ENCODE measurements at regions not wholly inside any gene's neighbourhood (a gene's known extent, or its start where the extent isn't known, plus 50 kb on each side); places are given as distances from the start of the nearest gene placed in this dataset.

DNA sequence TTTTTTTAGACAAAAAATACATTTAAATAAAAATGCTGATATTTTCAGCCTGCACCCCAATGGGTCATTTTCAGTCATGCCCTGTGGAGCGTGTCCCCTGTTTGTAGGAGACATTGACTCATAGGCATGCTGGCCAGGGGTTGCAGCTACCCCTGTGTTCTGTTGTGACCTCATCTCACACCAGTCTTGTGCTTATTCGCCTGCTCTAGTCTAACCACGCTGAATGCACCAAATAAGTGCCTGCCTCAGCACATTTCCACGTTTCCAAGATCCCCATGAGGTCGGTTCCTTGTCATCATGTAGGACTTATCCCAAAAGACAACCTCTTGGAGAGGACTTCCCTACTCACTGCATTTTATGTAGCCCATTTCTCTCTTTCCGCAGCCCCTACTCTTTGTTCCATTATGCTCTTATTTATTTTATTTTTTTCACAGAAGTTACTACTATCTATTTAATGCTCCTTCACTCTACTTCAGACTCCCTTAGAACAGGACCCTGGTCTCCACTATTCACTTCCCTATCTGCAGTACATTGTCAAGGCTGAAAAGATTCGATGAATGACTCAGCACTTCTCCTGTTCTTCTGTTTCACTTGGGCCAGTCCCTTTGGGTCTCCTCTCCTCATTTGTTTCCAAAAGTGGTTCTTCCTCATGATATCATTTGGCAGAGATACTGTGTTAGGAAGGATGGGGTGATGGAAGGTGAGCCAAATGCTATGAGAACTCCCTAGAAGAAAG lies 109.7 kb downstream of the MSL3 start:
- no peaks in the 10 kb centered on the region for H3K4me1 ChIP-seq (ENCODE audit: insufficient read depth, low read length)
- H2BK5ac ChIP-seq (ENCODE audit: insufficient read length, low read length), result no peak overlapping the region
- H3K4ac ChIP-seq (ENCODE audit: low read depth, low read length), result no peak overlapping the region
- WGBS (ENCODE audit: extremely low coverage, insufficient read length, low lambda C conversion rate), result no CpG with 5 or more reads among the region's 7 CpGs
- no peaks in the 10 kb centered on the region for H3K79me2 ChIP-seq (ENCODE audit: insufficient read depth, low read length)
- TF ChIP-seq, protein P1, sequence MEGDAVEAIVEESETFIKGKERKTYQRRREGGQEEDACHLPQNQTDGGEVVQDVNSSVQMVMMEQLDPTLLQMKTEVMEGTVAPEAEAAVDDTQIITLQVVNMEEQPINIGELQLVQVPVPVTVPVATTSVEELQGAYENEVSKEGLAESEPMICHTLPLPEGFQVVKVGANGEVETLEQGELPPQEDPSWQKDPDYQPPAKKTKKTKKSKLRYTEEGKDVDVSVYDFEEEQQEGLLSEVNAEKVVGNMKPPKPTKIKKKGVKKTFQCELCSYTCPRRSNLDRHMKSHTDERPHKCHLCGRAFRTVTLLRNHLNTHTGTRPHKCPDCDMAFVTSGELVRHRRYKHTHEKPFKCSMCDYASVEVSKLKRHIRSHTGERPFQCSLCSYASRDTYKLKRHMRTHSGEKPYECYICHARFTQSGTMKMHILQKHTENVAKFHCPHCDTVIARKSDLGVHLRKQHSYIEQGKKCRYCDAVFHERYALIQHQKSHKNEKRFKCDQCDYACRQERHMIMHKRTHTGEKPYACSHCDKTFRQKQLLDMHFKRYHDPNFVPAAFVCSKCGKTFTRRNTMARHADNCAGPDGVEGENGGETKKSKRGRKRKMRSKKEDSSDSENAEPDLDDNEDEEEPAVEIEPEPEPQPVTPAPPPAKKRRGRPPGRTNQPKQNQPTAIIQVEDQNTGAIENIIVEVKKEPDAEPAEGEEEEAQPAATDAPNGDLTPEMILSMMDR (conservative IDR thresholded peaks at IDR 0.05), result no peak
- no peaks in the 10 kb centered on the region for H3K9me3 ChIP-seq (ENCODE audit: control insufficient read depth, low read depth, low read length)
- H3K27ac Mint-ChIP-seq, result no peak overlapping the region
- H2BK12ac ChIP-seq (ENCODE audit: insufficient read length, low read depth, low read length), result no peak overlapping the region
- H2BK15ac ChIP-seq (ENCODE audit: low read depth, low read length), result no peak overlapping the region; the same call in 1 of the 2 replicates
- DNase-seq, result no peak
- H3K56ac ChIP-seq (ENCODE audit: insufficient read length, low read depth, low read length), result no peak overlapping the region
- no peaks in the 10 kb centered on the region for H3K27me3 Mint-ChIP-seq (ENCODE audit: low read depth)
- no peak overlapping the region for H3K9ac ChIP-seq (ENCODE audit: extremely low read depth, insufficient read length, low read length)
- no peak overlapping the region for H4K8ac ChIP-seq (replicated peaks; ENCODE audit: insufficient read length, low read depth, low read length)
- no peaks in the 10 kb centered on the region for H4K20me1 ChIP-seq (ENCODE audit: control insufficient read depth, insufficient read depth, insufficient read length)
- no peaks in the 10 kb centered on the region for H3K23me2 ChIP-seq (ENCODE audit: insufficient read length, low read depth, low read length, poor library complexity, severe bottlenecking)
- H2BK120ac ChIP-seq (ENCODE audit: low read depth, low read length, poor library complexity, severe bottlenecking), result no peak overlapping the region
- H3K18ac ChIP-seq (ENCODE audit: insufficient read length, low read depth, low read length), result no peak overlapping the region
- no peak overlapping the region for H4K5ac ChIP-seq (ENCODE audit: insufficient read length, low read depth, low read length)
- no peaks in the 10 kb centered on the region for H3K36me3 Mint-ChIP-seq (ENCODE audit: insufficient read depth in 1 of 3, low read depth in 3 of 3)
- H4K91ac ChIP-seq (ENCODE audit: insufficient read length, low read depth, low read length), result no peak overlapping the region
- no peak overlapping the region for H3K4me2 ChIP-seq (ENCODE audit: insufficient read depth, insufficient read length, low read length)
- no peak overlapping the region for H3K23ac ChIP-seq (ENCODE audit: insufficient read length, low read depth, low read length)
- no peaks in the 10 kb centered on the region for H3K79me1 ChIP-seq (ENCODE audit: insufficient read depth, low read depth, low read length, poor library complexity, severe bottlenecking)
- H3K27me3 ChIP-seq (ENCODE audit: insufficient read depth, low read length), result no peaks in the 10 kb centered on the region
- no peak overlapping the region for H2BK20ac ChIP-seq (ENCODE audit: low read depth, low read length, poor library complexity, severe bottlenecking)
- H3K14ac ChIP-seq (ENCODE audit: insufficient read depth, low read length), result no peak overlapping the region
- H3K4me3 Mint-ChIP-seq, result no peak overlapping the region
- H2AK5ac ChIP-seq (ENCODE audit: insufficient read length, low read length), result no peak overlapping the region
- H2AFZ ChIP-seq (ENCODE audit: low read length), result no peak overlapping the region
- no peaks in the 10 kb centered on the region for H3K4me1 Mint-ChIP-seq
- H3T11ph ChIP-seq (ENCODE audit: low read length), result no peak overlapping the region
- H3K9me3 Mint-ChIP-seq, result peaks cover 55 to 56% of the 10 kb centered on the region in 2 experiments
- H3K27ac ChIP-seq (ENCODE audit: insufficient read length, low read depth, low read length), result no peak overlapping the region

Measured in H9 (cell line).